ENCODE measurements at regions not wholly inside any gene's neighbourhood (a gene's known extent, or its start where the extent isn't known, plus 50 kb on each side); places are given as distances from the start of the nearest gene placed in this dataset.

- H3K4me1 ChIP-seq (ENCODE audit: insufficient read depth, low read length) = no peaks in the 10 kb centered on the region
- POLR2A ChIA-PET (ENCODE audit: unreplicated experiment) = no interaction called here
- intact Hi-C loops (cut with micrococcal nuclease) = no loop called here
- H3K79me2 ChIP-seq (ENCODE audit: low read length) = no peaks in the 10 kb centered on the region
- H3F3A ChIP-seq (ENCODE audit: low read length, unreplicated experiment) = no peaks in the 10 kb centered on the region
- DNase-seq (no peak), ATAC-seq (peak; percentile 60)
- TF ChIP-seq EZH2 (IDR thresholded peaks at IDR 0.05; ENCODE audit: low read length, unreplicated experiment) = no peak
- no peak for TF ChIP-seq CTCF (conservative IDR thresholded peaks at IDR 0.05; ENCODE audit: low read depth, low read length)
- TF ChIP-seq EZH2phosphoT487 (IDR thresholded peaks at IDR 0.05; ENCODE audit: borderline replicate concordance, low read length) = no peak
- H3K4me2 ChIP-seq (ENCODE audit: low read length) = peak overlapping the region; percentile 22; the same call in 1 of the 2 replicates
- no peaks in the 10 kb centered on the region for H3K9me3 ChIP-seq (ENCODE audit: low read length)
- H3K27ac ChIP-seq (ENCODE audit: low read length) = no peak overlapping the region
- CTCF ChIA-PET = no interaction called here
- H3K9me2 ChIP-seq (replicated peaks; ENCODE audit: low read length) = no peaks in the 10 kb centered on the region
- H3K27me3 ChIP-seq (ENCODE audit: low read length) = peaks cover 22% of the 10 kb centered on the region
- no peak overlapping the region for H3K9ac ChIP-seq (ENCODE audit: low read length)
- no peaks in the 10 kb centered on the region for H4K20me1 ChIP-seq (ENCODE audit: low read length)
- H3K4me3 ChIP-seq (ENCODE audit: low read length) = no peak overlapping the region
- no peaks in the 10 kb centered on the region for H3K36me3 ChIP-seq (ENCODE audit: low read depth, low read length)
- H2AFZ ChIP-seq (ENCODE audit: low read length) = no peak overlapping the region
- BruUV-seq (replicated peaks) = no TSS peak
Observed at GRCh38 chr14:26174395-26174794, 423.4 kb downstream of the NOVA1 start.

- no peaks in the 10 kb centered on the region for H3K36me3 ChIP-seq (ENCODE audit: low read depth, low read length)
- intact Hi-C loops (cut with micrococcal nuclease) = no loop called here
- H3F3A ChIP-seq (ENCODE audit: low read length, unreplicated experiment) = no peaks in the 10 kb centered on the region
- H3K4me1 ChIP-seq (ENCODE audit: insufficient read depth, low read length) = no peaks in the 10 kb centered on the region
- no peak overlapping the region for H3K4me3 ChIP-seq (ENCODE audit: low read length)
- no peak overlapping the region for H3K27ac ChIP-seq (ENCODE audit: low read length)
- H3K27me3 ChIP-seq (ENCODE audit: low read length) = peaks cover 22% of the 10 kb centered on the region
- TF ChIP-seq EZH2 (IDR thresholded peaks at IDR 0.05; ENCODE audit: low read length, unreplicated experiment) = no peak
- TF ChIP-seq CTCF (conservative IDR thresholded peaks at IDR 0.05; ENCODE audit: low read depth, low read length) = no peak
- TF ChIP-seq EZH2phosphoT487 (IDR thresholded peaks at IDR 0.05; ENCODE audit: borderline replicate concordance, low read length) = no peak
- H3K4me2 ChIP-seq (ENCODE audit: low read length) = no peak overlapping the region
- no peaks in the 10 kb centered on the region for H3K9me2 ChIP-seq (replicated peaks; ENCODE audit: low read length)
- no peaks in the 10 kb centered on the region for H3K79me2 ChIP-seq (ENCODE audit: low read length)
- peak; percentile 31; the same call in 1 of the 2 replicates for ATAC-seq
- ChIA-PET POLR2A (ENCODE audit: unreplicated experiment) (no interaction called here), CTCF (no interaction called here)
- H4K20me1 ChIP-seq (ENCODE audit: low read length) = no peaks in the 10 kb centered on the region
- H3K9ac ChIP-seq (ENCODE audit: low read length) = no peak overlapping the region
- no TSS peak for BruUV-seq (replicated peaks)
- no peak overlapping the region for H2AFZ ChIP-seq (ENCODE audit: low read length)
- peak; percentile 9 for DNase-seq
- H3K9me3 ChIP-seq (ENCODE audit: low read length) = no peaks in the 10 kb centered on the region
Observed at GRCh38 chr14:26173581-26174110, 424.2 kb downstream of the NOVA1 start.

GRCh38 chr14:26172396-26172795 is 425.4 kb downstream of the NOVA1 start:
- CTCF ChIA-PET = no interaction called here
- Histone ChIP-seq H3K9me3 (ENCODE audit: low read length) (no peaks in the 10 kb centered on the region), H4K20me1 (ENCODE audit: low read length) (no peaks in the 10 kb centered on the region), H3F3A (ENCODE audit: low read length, unreplicated experiment) (no peaks in the 10 kb centered on the region), H3K27ac (ENCODE audit: low read length) (no peak overlapping the region), H3K9ac (ENCODE audit: low read length) (no peak overlapping the region), H3K27me3 (ENCODE audit: low read length) (peaks cover 22% of the 10 kb centered on the region), H3K79me2 (ENCODE audit: low read length) (no peaks in the 10 kb centered on the region), H3K4me3 (ENCODE audit: low read length) (no peak overlapping the region), H2AFZ (ENCODE audit: low read length) (no peak overlapping the region), H3K4me2 (ENCODE audit: low read length) (no peak overlapping the region), H3K9me2 (replicated peaks; ENCODE audit: low read length) (no peaks in the 10 kb centered on the region), H3K4me1 (ENCODE audit: insufficient read depth, low read length) (no peaks in the 10 kb centered on the region), H3K36me3 (ENCODE audit: low read depth, low read length) (no peaks in the 10 kb centered on the region)
- DNase-seq (no peak), ATAC-seq (no peak)
- intact Hi-C loops (cut with micrococcal nuclease) = no loop called here
- TF ChIP-seq EZH2 (IDR thresholded peaks at IDR 0.05; ENCODE audit: low read length, unreplicated experiment) (no peak), CTCF (conservative IDR thresholded peaks at IDR 0.05; ENCODE audit: low read depth, low read length) (no peak), EZH2phosphoT487 (IDR thresholded peaks at IDR 0.05; ENCODE audit: borderline replicate concordance, low read length) (no peak)
- no TSS peak for BruUV-seq (replicated peaks)
- POLR2A ChIA-PET (ENCODE audit: unreplicated experiment) = no interaction called here
